A549 (cell line): ENCODE measurements at regions not wholly inside any gene's neighbourhood (a gene's known extent, or its start where the extent isn't known, plus 50 kb on each side); places are given as distances from the start of the nearest gene placed in this dataset.

ENCODE experiments used
- POLR2A ChIP-seq: IDR thresholded peaks from 2 replicates; pipeline ENCODE4 v1.6.1; 2012; ENCODE audit warnings: mild to moderate bottlenecking, low read length
- RFX5 ChIP-seq: fragments of 450-650 bp; IDR thresholded peaks from 2 replicates; pipeline ENCODE4 v1.7.1; 2014; ENCODE audit warnings: antibody characterized with exemption, mild to moderate bottlenecking, moderate library complexity
- TF ChIP-seq, protein P1 (sequence below): fragments of >200 bp; sonication (Bioruptor Twin); formaldehyde crosslinking; IDR thresholded peaks from 3 replicates; pipeline ENCODE4 v1.5.1; 2016
- TF ChIP-seq, protein P2 (sequence below): fragments of >200 bp; sonication (Bioruptor Twin); formaldehyde crosslinking; IDR thresholded peaks from 3 replicates; pipeline ENCODE4 v1.6.1; 2016

DNA sequence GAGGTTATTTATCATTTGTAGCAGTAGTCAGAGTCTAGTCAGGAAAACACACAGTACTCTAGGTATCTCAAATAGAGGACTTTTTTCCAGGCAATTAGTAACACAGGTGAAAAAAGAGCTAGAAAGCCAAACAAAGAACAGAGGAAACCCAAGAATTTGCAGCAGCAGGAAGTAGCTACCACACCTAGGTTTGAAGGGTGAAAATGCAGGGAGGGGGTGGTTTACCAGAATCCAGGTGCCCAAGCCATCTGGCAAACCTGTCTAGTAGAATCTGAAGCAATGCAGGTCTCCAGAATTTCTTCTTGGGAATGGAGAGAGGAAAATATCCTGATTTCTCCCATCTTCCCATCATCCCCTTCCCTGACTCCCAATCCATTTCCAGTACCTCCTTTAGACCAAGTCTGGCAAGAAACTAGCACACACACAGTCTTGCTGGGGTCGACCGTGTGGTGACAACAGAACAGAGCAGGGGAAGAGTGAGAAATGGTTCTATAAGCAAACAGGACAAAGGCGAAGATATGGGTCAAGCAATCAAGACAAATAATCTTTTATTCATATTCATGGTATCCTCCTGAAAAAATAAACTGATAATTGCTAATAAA, 231.9 kb upstream of the MMADHC start:
- TF ChIP-seq, protein P1, sequence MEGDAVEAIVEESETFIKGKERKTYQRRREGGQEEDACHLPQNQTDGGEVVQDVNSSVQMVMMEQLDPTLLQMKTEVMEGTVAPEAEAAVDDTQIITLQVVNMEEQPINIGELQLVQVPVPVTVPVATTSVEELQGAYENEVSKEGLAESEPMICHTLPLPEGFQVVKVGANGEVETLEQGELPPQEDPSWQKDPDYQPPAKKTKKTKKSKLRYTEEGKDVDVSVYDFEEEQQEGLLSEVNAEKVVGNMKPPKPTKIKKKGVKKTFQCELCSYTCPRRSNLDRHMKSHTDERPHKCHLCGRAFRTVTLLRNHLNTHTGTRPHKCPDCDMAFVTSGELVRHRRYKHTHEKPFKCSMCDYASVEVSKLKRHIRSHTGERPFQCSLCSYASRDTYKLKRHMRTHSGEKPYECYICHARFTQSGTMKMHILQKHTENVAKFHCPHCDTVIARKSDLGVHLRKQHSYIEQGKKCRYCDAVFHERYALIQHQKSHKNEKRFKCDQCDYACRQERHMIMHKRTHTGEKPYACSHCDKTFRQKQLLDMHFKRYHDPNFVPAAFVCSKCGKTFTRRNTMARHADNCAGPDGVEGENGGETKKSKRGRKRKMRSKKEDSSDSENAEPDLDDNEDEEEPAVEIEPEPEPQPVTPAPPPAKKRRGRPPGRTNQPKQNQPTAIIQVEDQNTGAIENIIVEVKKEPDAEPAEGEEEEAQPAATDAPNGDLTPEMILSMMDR: no peak
- TF ChIP-seq POLR2A (no peak), RFX5 (no peak)
- TF ChIP-seq, protein P2, sequence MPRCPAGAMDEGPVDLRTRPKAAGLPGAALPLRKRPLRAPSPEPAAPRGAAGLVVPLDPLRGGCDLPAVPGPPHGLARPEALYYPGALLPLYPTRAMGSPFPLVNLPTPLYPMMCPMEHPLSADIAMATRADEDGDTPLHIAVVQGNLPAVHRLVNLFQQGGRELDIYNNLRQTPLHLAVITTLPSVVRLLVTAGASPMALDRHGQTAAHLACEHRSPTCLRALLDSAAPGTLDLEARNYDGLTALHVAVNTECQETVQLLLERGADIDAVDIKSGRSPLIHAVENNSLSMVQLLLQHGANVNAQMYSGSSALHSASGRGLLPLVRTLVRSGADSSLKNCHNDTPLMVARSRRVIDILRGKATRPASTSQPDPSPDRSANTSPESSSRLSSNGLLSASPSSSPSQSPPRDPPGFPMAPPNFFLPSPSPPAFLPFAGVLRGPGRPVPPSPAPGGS: no peak
